Activated naive CD8-positive, alpha-beta T cell treated with anti-CD3 and anti-CD28 coated beads, Interleukin-2, amount 50 U/mL, for 24 hours (primary cell): ENCODE measurements at regions not wholly inside any gene's neighbourhood (a gene's known extent, or its start where the extent isn't known, plus 50 kb on each side); places are given as distances from the start of the nearest gene placed in this dataset.

Source experiments
- ATAC-seq: fragments of 150-1000 bp; cut with Tn5 transposase; one replicate; pipeline ENCODE4 v1.10.0; 2021
- DNase-seq: peaks from one replicate; pipeline ENCODE4 v3.0.0; 2021
- H3K27ac Mint-ChIP-seq: one replicate; pipeline ENCODE4 v1.8.0; 2021; ENCODE audit warnings: mild to moderate bottlenecking, mixed read lengths
- H3K27me3 Mint-ChIP-seq: one replicate; pipeline ENCODE4 v1.8.0; 2021; ENCODE audit warnings: mixed read lengths
- H3K36me3 Mint-ChIP-seq: one replicate; pipeline ENCODE4 v1.8.0; 2021; ENCODE audit warnings: low read depth, mixed read lengths
- H3K4me1 Mint-ChIP-seq: one replicate; pipeline ENCODE4 v1.8.0; 2021; ENCODE audit warnings: mixed read lengths
- H3K4me3 Mint-ChIP-seq: one replicate; pipeline ENCODE4 v1.8.0; 2021; ENCODE audit warnings: mild to moderate bottlenecking, moderate library complexity, mixed read lengths
- H3K9me3 Mint-ChIP-seq: one replicate; pipeline ENCODE4 v1.8.0; 2021; ENCODE audit warnings: mixed read lengths

GRCh38 chr5:145163876-145164275 is 671.3 kb downstream of the PRELID2 start:
- no peak overlapping the region for H3K27ac Mint-ChIP-seq
- H3K36me3 Mint-ChIP-seq = no peaks in the 10 kb centered on the region
- DNase-seq (no peak), ATAC-seq (no peak)
- no peaks in the 10 kb centered on the region for H3K4me1 Mint-ChIP-seq
- no peak overlapping the region for H3K4me3 Mint-ChIP-seq
- H3K27me3 Mint-ChIP-seq = no peaks in the 10 kb centered on the region
- H3K9me3 Mint-ChIP-seq = no peaks in the 10 kb centered on the region

GRCh38 chr5:145162626-145163025 is 672.5 kb downstream of the PRELID2 start:
- no peak overlapping the region for H3K27ac Mint-ChIP-seq
- H3K27me3 Mint-ChIP-seq = no peaks in the 10 kb centered on the region
- H3K36me3 Mint-ChIP-seq = no peaks in the 10 kb centered on the region
- no peaks in the 10 kb centered on the region for H3K9me3 Mint-ChIP-seq
- no peak overlapping the region for H3K4me3 Mint-ChIP-seq
- no peak for ATAC-seq
- no peak for DNase-seq
- H3K4me1 Mint-ChIP-seq = no peaks in the 10 kb centered on the region

- no peak overlapping the region for H3K27ac Mint-ChIP-seq
- no peak for ATAC-seq
- H3K27me3 Mint-ChIP-seq = no peaks in the 10 kb centered on the region
- DNase-seq = no peak
- no peaks in the 10 kb centered on the region for H3K4me1 Mint-ChIP-seq
- no peaks in the 10 kb centered on the region for H3K9me3 Mint-ChIP-seq
- no peak overlapping the region for H3K4me3 Mint-ChIP-seq
- H3K36me3 Mint-ChIP-seq = no peaks in the 10 kb centered on the region
Measured at GRCh38 chr5:145161391-145161790, 673.8 kb downstream of the PRELID2 start.

GRCh38 chr5:145160679-145161078 is 674.5 kb downstream of the PRELID2 start:
- peaks cover 5% of the 10 kb centered on the region for H3K9me3 Mint-ChIP-seq
- no peak for ATAC-seq

GRCh38 chr5:145158730-145159129 is 676.4 kb downstream of the PRELID2 start:
- DNase-seq = no peak

More at GRCh38 chr5:145160679-145161078, 674.5 kb downstream of the PRELID2 start:
- DNase-seq = no peak
- H3K36me3 Mint-ChIP-seq = no peaks in the 10 kb centered on the region
- no peaks in the 10 kb centered on the region for H3K4me1 Mint-ChIP-seq
- no peak overlapping the region for H3K4me3 Mint-ChIP-seq
- no peak overlapping the region for H3K27ac Mint-ChIP-seq
- H3K27me3 Mint-ChIP-seq = no peaks in the 10 kb centered on the region

GRCh38 chr5:145157841-145158240 is 677.3 kb downstream of the PRELID2 start:
- Mint-ChIP-seq H3K9me3 (peaks cover 5% of the 10 kb centered on the region), H3K4me3 (no peak overlapping the region)
- no peak for ATAC-seq

More at GRCh38 chr5:145158730-145159129, 676.4 kb downstream of the PRELID2 start:
- no peaks in the 10 kb centered on the region for H3K27me3 Mint-ChIP-seq
- ATAC-seq = no peak
- H3K36me3 Mint-ChIP-seq = no peaks in the 10 kb centered on the region
- no peak overlapping the region for H3K27ac Mint-ChIP-seq
- H3K4me3 Mint-ChIP-seq = no peak overlapping the region
- no peaks in the 10 kb centered on the region for H3K4me1 Mint-ChIP-seq
- H3K9me3 Mint-ChIP-seq = peaks cover 5% of the 10 kb centered on the region

GRCh38 chr5:145141534-145141933 is 693.6 kb downstream of the PRELID2 start:
- no peak for DNase-seq
- peaks cover 14% of the 10 kb centered on the region for H3K9me3 Mint-ChIP-seq
- no peak for ATAC-seq
- no peaks in the 10 kb centered on the region for H3K27me3 Mint-ChIP-seq
- H3K4me1 Mint-ChIP-seq = no peaks in the 10 kb centered on the region
- H3K27ac Mint-ChIP-seq = no peak overlapping the region
- no peak overlapping the region for H3K4me3 Mint-ChIP-seq
- H3K36me3 Mint-ChIP-seq = no peaks in the 10 kb centered on the region

More at GRCh38 chr5:145157841-145158240, 677.3 kb downstream of the PRELID2 start:
- Mint-ChIP-seq H3K36me3 (no peaks in the 10 kb centered on the region), H3K27ac (no peak overlapping the region), H3K4me1 (no peaks in the 10 kb centered on the region), H3K27me3 (no peaks in the 10 kb centered on the region)
- DNase-seq = no peak

GRCh38 chr5:145130996-145131395 is 704.1 kb downstream of the PRELID2 start:
- H3K4me3 Mint-ChIP-seq = no peak overlapping the region
- H3K27me3 Mint-ChIP-seq = no peaks in the 10 kb centered on the region
- H3K36me3 Mint-ChIP-seq = no peaks in the 10 kb centered on the region
- no peak for DNase-seq
- no peak overlapping the region for H3K27ac Mint-ChIP-seq
- ATAC-seq = no peak
- H3K4me1 Mint-ChIP-seq = no peaks in the 10 kb centered on the region
- H3K9me3 Mint-ChIP-seq = peaks cover 6% of the 10 kb centered on the region

- Mint-ChIP-seq H3K9me3 (peaks cover 6% of the 10 kb centered on the region), H3K4me1 (no peaks in the 10 kb centered on the region), H3K4me3 (no peak overlapping the region), H3K27ac (no peak overlapping the region), H3K36me3 (no peaks in the 10 kb centered on the region), H3K27me3 (no peaks in the 10 kb centered on the region)
- DNase-seq (no peak), ATAC-seq (no peak)
Measured at GRCh38 chr5:145129797-145130196, 705.3 kb downstream of the PRELID2 start.

GRCh38 chr5:145124806-145125205 is 710.3 kb downstream of the PRELID2 start:
- Mint-ChIP-seq H3K36me3 (no peaks in the 10 kb centered on the region), H3K9me3 (peaks cover 15% of the 10 kb centered on the region), H3K4me1 (no peaks in the 10 kb centered on the region), H3K27ac (no peak overlapping the region), H3K4me3 (no peak overlapping the region), H3K27me3 (no peaks in the 10 kb centered on the region)
- ATAC-seq = no peak
- DNase-seq = no peak

- Mint-ChIP-seq H3K27me3 (no peaks in the 10 kb centered on the region), H3K36me3 (no peaks in the 10 kb centered on the region), H3K9me3 (peaks cover 7% of the 10 kb centered on the region), H3K4me3 (no peak overlapping the region), H3K27ac (no peak overlapping the region), H3K4me1 (no peaks in the 10 kb centered on the region)
- ATAC-seq (no peak), DNase-seq (no peak)
Measured at GRCh38 chr5:145118611-145119010, 716.5 kb downstream of the PRELID2 start.

- peaks cover 12% of the 10 kb centered on the region for H3K9me3 Mint-ChIP-seq
- H3K27ac Mint-ChIP-seq = no peak overlapping the region
- ATAC-seq = no peak
- H3K36me3 Mint-ChIP-seq = no peaks in the 10 kb centered on the region
- no peaks in the 10 kb centered on the region for H3K4me1 Mint-ChIP-seq
- H3K27me3 Mint-ChIP-seq = no peaks in the 10 kb centered on the region
- DNase-seq = no peak
- H3K4me3 Mint-ChIP-seq = no peak overlapping the region
Measured at GRCh38 chr5:145118127-145118526, 717.0 kb downstream of the PRELID2 start.

- Mint-ChIP-seq H3K27ac (no peak overlapping the region), H3K36me3 (no peaks in the 10 kb centered on the region), H3K4me1 (no peaks in the 10 kb centered on the region), H3K4me3 (no peak overlapping the region), H3K27me3 (no peaks in the 10 kb centered on the region), H3K9me3 (peaks cover 12% of the 10 kb centered on the region)
- ATAC-seq (no peak), DNase-seq (no peak)
Measured at GRCh38 chr5:145117285-145117684, 717.9 kb downstream of the PRELID2 start.

- Mint-ChIP-seq H3K36me3 (no peaks in the 10 kb centered on the region), H3K27me3 (no peaks in the 10 kb centered on the region), H3K4me1 (no peaks in the 10 kb centered on the region), H3K27ac (no peak overlapping the region), H3K4me3 (no peak overlapping the region), H3K9me3 (peaks cover 22% of the 10 kb centered on the region)
- DNase-seq = no peak
- no peak for ATAC-seq
Measured at GRCh38 chr5:145111420-145111819, 723.7 kb downstream of the PRELID2 start.

- DNase-seq = no peak
- no peak overlapping the region for H3K4me3 Mint-ChIP-seq
- peaks cover 24% of the 10 kb centered on the region for H3K9me3 Mint-ChIP-seq
- no peaks in the 10 kb centered on the region for H3K27me3 Mint-ChIP-seq
- ATAC-seq = no peak
- H3K36me3 Mint-ChIP-seq = no peaks in the 10 kb centered on the region
- no peak overlapping the region for H3K27ac Mint-ChIP-seq
- no peaks in the 10 kb centered on the region for H3K4me1 Mint-ChIP-seq
Measured at GRCh38 chr5:145110834-145111233, 724.3 kb downstream of the PRELID2 start.

- Mint-ChIP-seq H3K27me3 (no peaks in the 10 kb centered on the region), H3K9me3 (peaks cover 26% of the 10 kb centered on the region), H3K4me1 (no peaks in the 10 kb centered on the region), H3K27ac (no peak overlapping the region), H3K4me3 (no peak overlapping the region), H3K36me3 (no peaks in the 10 kb centered on the region)
- no peak for ATAC-seq
- DNase-seq = no peak
Measured at GRCh38 chr5:145110181-145110580, 725.0 kb downstream of the PRELID2 start.
